GM23248 (cell line): ENCODE measurements at regions not wholly inside any gene's neighbourhood (a gene's known extent, or its start where the extent isn't known, plus 50 kb on each side); places are given as distances from the start of the nearest gene placed in this dataset.

Source experiments
- DNase-seq: peaks from one replicate; pipeline ENCODE4 v3.0.0-alpha.2; 2015
- H2AFZ ChIP-seq: fragments of 200-600 bp; sonication (generic); 2 replicates; pipeline ENCODE4 v1.6.1; 2016; ENCODE audit warnings: antibody characterized with exemption
- H3F3A ChIP-seq: fragments of 200-600 bp; sonication (generic); 2 replicates; pipeline ENCODE4 v1.6.1; 2016; ENCODE audit warnings: mild to moderate bottlenecking, antibody characterized with exemption, mixed run types; ENCODE audit not compliant: insufficient read depth
- H3K27ac ChIP-seq: fragments of 200-600 bp; sonication (generic); 2 replicates; pipeline ENCODE4 v1.5.1; 2016; ENCODE audit warnings: mild to moderate bottlenecking
- H3K27me3 ChIP-seq: fragments of 200-600 bp; sonication (generic); replicated peaks from 2 replicates; pipeline ENCODE4 v1.6.1; 2016; ENCODE audit warnings: mild to moderate bottlenecking; ENCODE audit not compliant: insufficient read depth
- H3K36me3 ChIP-seq: fragments of 200-600 bp; sonication (generic); 2 replicates; pipeline ENCODE4 v1.6.1; 2016; ENCODE audit warnings: low read depth, mild to moderate bottlenecking
- H3K4me1 ChIP-seq: fragments of 200-600 bp; sonication (generic); 2 replicates; pipeline ENCODE4 v1.6.1; 2016; ENCODE audit warnings: mild to moderate bottlenecking; ENCODE audit not compliant: insufficient read depth
- H3K4me2 ChIP-seq: fragments of 200-600 bp; sonication (generic); one replicate; pipeline ENCODE4 v1.6.1; 2016; ENCODE audit warnings: mild to moderate bottlenecking; ENCODE audit not compliant: unreplicated experiment
- H3K4me3 ChIP-seq: fragments of 200-600 bp; sonication (generic); 2 replicates; pipeline ENCODE4 v1.5.1; 2016; ENCODE audit warnings: mild to moderate bottlenecking
- H3K79me2 ChIP-seq: fragments of 200-600 bp; sonication (generic); 2 replicates; pipeline ENCODE4 v1.6.1; 2016; ENCODE audit warnings: mild to moderate bottlenecking; ENCODE audit not compliant: insufficient read depth
- H3K9ac ChIP-seq: fragments of 200-600 bp; sonication (generic); 2 replicates; pipeline ENCODE4 v1.6.1; 2016; ENCODE audit warnings: mild to moderate bottlenecking
- H3K9me2 ChIP-seq: fragments of 200-600 bp; sonication (generic); 2 replicates; pipeline ENCODE4 v1.6.1; 2016; ENCODE audit warnings: mixed run types, mild to moderate bottlenecking, moderate library complexity; ENCODE audit not compliant: insufficient read depth
- H3K9me3 ChIP-seq: fragments of 200-600 bp; sonication (generic); one replicate; pipeline ENCODE4 v1.6.1; 2017; ENCODE audit warnings: low read depth
- H4K20me1 ChIP-seq: fragments of 200-600 bp; sonication (generic); 2 replicates; pipeline ENCODE4 v1.6.0; 2016; ENCODE audit not compliant: insufficient read depth
- EZH2 ChIP-seq: fragments of 200-600 bp; sonication (generic); IDR thresholded peaks from 2 replicates; pipeline ENCODE4 v1.6.1; 2018; ENCODE audit warnings: antibody characterized with exemption, mild to moderate bottlenecking; ENCODE audit not compliant: insufficient read depth, poor library complexity, severe bottlenecking
- EZH2phosphoT487 ChIP-seq: fragments of 200-600 bp; sonication (generic); IDR thresholded peaks from 2 replicates; pipeline ENCODE4 v1.6.1; 2018; ENCODE audit warnings: antibody characterized with exemption, moderate library complexity, mild to moderate bottlenecking, low read depth; ENCODE audit not compliant: insufficient read depth
- WGBS, 2 experiments: methylation state at CpG; one replicate each; pipeline ENCODE4 v1.1.6; 2015 to 2017; ENCODE audit warnings: low lambda C conversion rate in 2 of 2, low coverage in 1 of 2; ENCODE audit errors: missing lambda C conversion rate in 2 of 2; 5-methylcytosine and 5-hydroxymethylcytosine counted together
- in situ Hi-C: fragments of 300-500 bp; cut with MboI; formaldehyde crosslinking; loops from 2 replicates; pipeline ENCODE4 v1.15.0; 2020

DNA sequence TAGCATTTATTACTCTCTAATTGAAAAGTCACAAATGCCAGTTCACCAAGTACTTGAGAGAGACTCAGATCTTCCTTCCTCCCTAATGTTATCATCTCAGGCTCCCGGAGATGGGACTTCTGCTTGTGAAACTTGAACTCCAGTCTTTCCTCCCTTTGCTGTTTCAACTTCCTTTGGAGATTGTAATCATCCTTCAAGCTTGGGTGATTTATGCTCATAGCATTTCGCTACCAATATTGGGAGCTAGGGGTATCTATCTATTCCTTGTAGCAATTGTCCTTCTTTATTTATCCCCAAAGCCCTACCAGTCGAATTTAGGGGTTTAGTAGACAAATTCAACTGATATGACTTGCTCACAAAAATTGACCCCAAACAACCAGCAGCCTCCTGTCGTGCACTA lies 117.9 kb upstream of the STARD3NL start:
- H3F3A ChIP-seq: no peaks in the 10 kb centered on the region
- H2AFZ ChIP-seq: no peak overlapping the region
- in situ Hi-C loops: no loop called here
- TF ChIP-seq EZH2 (no peak), EZH2phosphoT487 (no peak)
- no peak for DNase-seq
- H3K9me3 ChIP-seq: no peaks in the 10 kb centered on the region
- H3K79me2 ChIP-seq: no peaks in the 10 kb centered on the region
- no peak overlapping the region for H3K4me2 ChIP-seq
- no peak overlapping the region for H3K27ac ChIP-seq
- no peak overlapping the region for H3K4me3 ChIP-seq
- H3K9ac ChIP-seq: no peak overlapping the region
- no peaks in the 10 kb centered on the region for H4K20me1 ChIP-seq
- no peaks in the 10 kb centered on the region for H3K4me1 ChIP-seq
- no peaks in the 10 kb centered on the region for H3K36me3 ChIP-seq
- no peaks in the 10 kb centered on the region for H3K9me2 ChIP-seq
- WGBS, 2 experiments: 0 to 6% methylated on average over 4 of the region's 4 CpGs
- H3K27me3 ChIP-seq: no peaks in the 10 kb centered on the region

GRCh38 chr7:38060637-38061036 lies 117.4 kb upstream of the STARD3NL start:
- Histone ChIP-seq H3K36me3 (no peaks in the 10 kb centered on the region), H3K4me2 (no peak overlapping the region), H3K79me2 (no peaks in the 10 kb centered on the region), H3K9me2 (no peaks in the 10 kb centered on the region), H3K9ac (no peak overlapping the region), H2AFZ (no peak overlapping the region), H3K27ac (no peak overlapping the region), H3K9me3 (no peaks in the 10 kb centered on the region), H3F3A (no peaks in the 10 kb centered on the region), H3K4me3 (no peak overlapping the region), H4K20me1 (no peaks in the 10 kb centered on the region), H3K27me3 (no peaks in the 10 kb centered on the region), H3K4me1 (no peaks in the 10 kb centered on the region)
- TF ChIP-seq EZH2phosphoT487: no peak
- TF ChIP-seq EZH2: no peak
- 0 to 9% methylated on average over 1 of the region's 1 CpG for WGBS, 2 experiments
- in situ Hi-C loops: no loop called here
- no peak for DNase-seq

GRCh38 chr7:38066391-38066790 lies 111.7 kb upstream of the STARD3NL start:
- Histone ChIP-seq H3F3A (no peaks in the 10 kb centered on the region), H4K20me1 (no peaks in the 10 kb centered on the region), H3K27ac (no peak overlapping the region), H3K9ac (no peak overlapping the region), H3K4me2 (no peak overlapping the region), H3K9me2 (no peaks in the 10 kb centered on the region), H3K27me3 (no peaks in the 10 kb centered on the region), H2AFZ (no peak overlapping the region), H3K36me3 (no peaks in the 10 kb centered on the region), H3K9me3 (no peaks in the 10 kb centered on the region), H3K4me3 (no peak overlapping the region), H3K79me2 (no peaks in the 10 kb centered on the region), H3K4me1 (no peaks in the 10 kb centered on the region)
- no peak for DNase-seq
- no peak for TF ChIP-seq EZH2
- no peak for TF ChIP-seq EZH2phosphoT487
- in situ Hi-C loops: no loop called here
- 25 to 26% methylated on average over 5 of the region's 5 CpGs for WGBS, 2 experiments

DNA sequence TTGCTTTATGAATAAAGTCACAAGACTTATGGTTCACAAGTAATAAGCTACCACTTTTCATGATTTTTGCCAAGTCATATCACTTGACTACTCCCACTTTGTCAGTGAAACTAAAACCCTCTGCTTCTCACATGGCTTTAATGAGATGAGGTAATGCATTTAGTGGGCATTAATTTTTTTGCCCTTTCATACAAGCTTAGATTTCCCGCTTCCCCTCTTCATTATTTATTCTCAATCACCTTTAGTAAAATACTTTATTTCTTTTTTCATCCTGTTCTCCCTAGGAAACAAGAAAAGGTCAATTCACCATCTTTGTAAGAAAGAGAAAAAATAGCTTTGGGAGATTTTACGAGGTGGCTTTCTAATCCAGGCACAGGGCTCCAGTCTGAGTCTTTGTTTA lies 109.6 kb upstream of the STARD3NL start:
- in situ Hi-C loops: no loop called here
- no peaks in the 10 kb centered on the region for H3F3A ChIP-seq
- no peaks in the 10 kb centered on the region for H3K9me2 ChIP-seq
- no peak overlapping the region for H3K9ac ChIP-seq
- H3K79me2 ChIP-seq: no peaks in the 10 kb centered on the region
- no peak overlapping the region for H2AFZ ChIP-seq
- no peak overlapping the region for H3K4me3 ChIP-seq
- DNase-seq: no peak
- H3K36me3 ChIP-seq: no peaks in the 10 kb centered on the region
- TF ChIP-seq EZH2phosphoT487 (no peak), EZH2 (no peak)
- no peaks in the 10 kb centered on the region for H3K9me3 ChIP-seq
- H4K20me1 ChIP-seq: no peaks in the 10 kb centered on the region
- no peak overlapping the region for H3K4me2 ChIP-seq
- no peak overlapping the region for H3K27ac ChIP-seq
- H3K27me3 ChIP-seq: no peaks in the 10 kb centered on the region
- no peaks in the 10 kb centered on the region for H3K4me1 ChIP-seq
- 11 to 18% methylated on average over 2 of the region's 2 CpGs for WGBS, 2 experiments

DNA sequence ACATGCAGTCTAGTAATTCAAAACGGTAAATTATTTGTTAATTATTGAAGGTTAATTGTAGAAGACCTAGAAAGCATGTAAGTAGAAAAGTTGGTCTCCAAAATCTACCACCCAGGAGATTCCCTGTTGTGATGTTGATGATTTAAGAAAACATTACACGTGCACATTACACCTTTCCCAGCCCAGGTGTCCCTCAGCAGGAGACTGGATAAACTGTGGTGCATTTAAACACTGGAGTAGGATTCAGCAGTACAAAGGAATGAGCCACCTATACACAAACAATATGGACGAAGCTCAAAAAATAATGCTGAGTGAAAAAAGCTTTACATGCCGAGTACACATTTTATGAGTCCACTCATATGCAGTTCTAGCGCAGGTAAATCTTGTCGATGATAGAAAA lies 109.0 kb upstream of the STARD3NL start:
- in situ Hi-C loops: no loop called here
- Histone ChIP-seq H2AFZ (no peak overlapping the region), H3K27ac (no peak overlapping the region), H3K9ac (no peak overlapping the region), H3K4me3 (no peak overlapping the region), H3K9me2 (no peaks in the 10 kb centered on the region), H4K20me1 (no peaks in the 10 kb centered on the region), H3K9me3 (no peaks in the 10 kb centered on the region), H3K4me2 (no peak overlapping the region), H3K79me2 (no peaks in the 10 kb centered on the region), H3K4me1 (no peaks in the 10 kb centered on the region), H3K36me3 (no peaks in the 10 kb centered on the region), H3F3A (no peaks in the 10 kb centered on the region), H3K27me3 (no peaks in the 10 kb centered on the region)
- TF ChIP-seq EZH2: no peak
- no peak for TF ChIP-seq EZH2phosphoT487
- 19 to 29% methylated on average over 6 of the region's 6 CpGs for WGBS, 2 experiments
- DNase-seq: no peak
